ENCODE measurements at regions not wholly inside any gene's neighbourhood (a gene's known extent, or its start where the extent isn't known, plus 50 kb on each side); places are given as distances from the start of the nearest gene placed in this dataset.
A peak's percentile ranks its signal among the peaks of the same experiment; 100 is the strongest.

DNA sequence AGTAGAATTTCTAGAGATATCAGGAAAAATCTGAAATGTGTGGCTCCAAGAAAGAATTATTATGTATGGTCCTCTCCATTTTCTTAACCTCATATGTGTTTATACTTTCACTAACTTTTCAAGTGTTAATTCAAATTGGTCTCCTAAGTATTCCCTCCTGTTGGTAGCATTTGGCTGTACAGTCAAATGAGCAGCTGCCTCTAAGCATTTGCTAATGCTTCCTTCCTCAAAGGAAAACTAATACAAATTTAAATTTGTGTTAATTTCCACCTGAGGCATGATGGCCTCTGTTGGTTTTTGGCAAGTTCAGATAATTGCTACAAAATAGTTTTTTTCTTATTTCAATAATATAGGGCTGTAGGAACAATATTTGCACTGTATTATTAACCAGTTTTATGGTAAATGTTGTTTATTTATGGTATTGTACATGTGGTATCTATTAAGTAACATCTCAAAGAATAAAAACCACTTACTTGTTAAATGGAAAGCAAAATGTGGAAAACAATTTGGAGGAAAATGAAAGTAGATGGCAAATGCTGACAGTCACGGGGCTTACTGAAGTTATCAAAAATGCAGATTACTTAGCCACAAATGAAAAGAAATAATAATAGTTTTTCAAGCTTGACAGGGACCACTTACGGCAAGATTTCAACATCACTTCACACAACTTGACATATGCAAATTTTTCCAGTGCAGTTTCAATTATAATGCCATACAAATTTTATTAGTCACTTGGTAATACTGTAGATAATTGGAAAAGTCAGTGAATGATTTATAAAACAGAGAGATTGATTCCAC is 299.3 kb upstream of the MEOX2 start:
- no peak overlapping the region for H3K4me3 ChIP-seq (ENCODE audit: low read depth, low read length)
- no peak for DNase-seq (ENCODE audit: low read depth)

DNA sequence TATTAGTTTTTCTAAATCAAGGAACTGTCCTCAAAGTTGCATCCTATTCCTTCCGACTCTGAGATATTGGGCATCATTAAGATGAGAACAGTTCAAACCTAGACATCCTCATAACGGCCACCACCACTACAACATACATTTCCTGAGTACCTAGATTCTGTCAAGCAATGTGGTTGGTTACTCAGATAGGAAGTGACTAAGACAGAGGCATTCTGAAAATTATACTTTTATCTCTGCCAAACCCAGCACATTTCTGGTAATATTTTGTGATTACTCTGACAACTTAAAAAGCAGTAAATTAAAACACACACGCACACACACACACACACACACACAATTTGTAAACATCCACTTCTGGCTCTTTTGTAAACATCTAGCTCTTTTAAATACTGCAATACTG is 291.2 kb upstream of the MEOX2 start:
- no peak overlapping the region for H3K4me3 ChIP-seq (ENCODE audit: low read depth, low read length)
- peak; percentile 7 for DNase-seq (ENCODE audit: low read depth)

DNA sequence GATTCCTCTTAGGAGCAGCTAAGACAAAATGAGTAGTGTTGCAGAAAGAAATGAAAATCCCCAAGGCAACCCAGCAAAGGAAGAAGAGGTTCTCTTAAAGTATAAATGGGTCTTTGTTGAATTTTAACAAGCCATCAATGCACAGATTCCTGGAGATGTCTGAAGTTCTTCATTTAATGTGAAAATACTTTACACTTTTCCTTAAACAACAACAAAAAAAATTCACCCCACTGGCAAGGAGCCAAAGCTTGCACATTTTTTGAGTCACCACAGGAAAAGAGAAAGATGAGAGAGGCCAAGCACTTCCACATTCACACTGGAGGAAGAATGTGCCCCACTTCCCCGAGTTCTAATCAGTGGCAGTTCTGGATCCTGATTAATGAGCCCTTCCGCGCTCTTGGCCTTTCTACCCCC is 286.4 kb upstream of the MEOX2 start:
- peak; percentile 14 for DNase-seq (ENCODE audit: low read depth)
- H3K4me3 ChIP-seq (ENCODE audit: low read depth, low read length): no peak overlapping the region

DNA sequence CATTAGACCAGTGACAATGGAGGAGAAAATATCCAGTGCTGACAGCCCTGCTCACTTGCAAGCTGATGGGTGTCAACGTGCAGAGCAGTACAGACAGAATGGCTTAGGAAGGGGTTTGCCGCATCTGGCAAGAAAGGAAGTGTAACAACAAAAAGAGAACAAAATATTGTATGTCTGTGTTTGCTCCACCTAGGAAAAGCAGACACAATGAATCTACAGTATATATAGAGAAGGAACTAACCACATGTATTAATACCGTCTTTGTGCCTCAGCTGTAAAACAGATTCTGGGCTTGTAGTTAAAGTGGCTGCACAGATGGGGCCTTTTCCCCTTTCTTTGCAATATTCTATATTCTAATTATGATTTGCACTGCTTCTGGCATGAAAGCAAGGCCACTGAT is 281.1 kb upstream of the MEOX2 start:
- H3K4me3 ChIP-seq (ENCODE audit: low read depth, low read length): no peak overlapping the region
- DNase-seq (ENCODE audit: low read depth): no peak

DNA sequence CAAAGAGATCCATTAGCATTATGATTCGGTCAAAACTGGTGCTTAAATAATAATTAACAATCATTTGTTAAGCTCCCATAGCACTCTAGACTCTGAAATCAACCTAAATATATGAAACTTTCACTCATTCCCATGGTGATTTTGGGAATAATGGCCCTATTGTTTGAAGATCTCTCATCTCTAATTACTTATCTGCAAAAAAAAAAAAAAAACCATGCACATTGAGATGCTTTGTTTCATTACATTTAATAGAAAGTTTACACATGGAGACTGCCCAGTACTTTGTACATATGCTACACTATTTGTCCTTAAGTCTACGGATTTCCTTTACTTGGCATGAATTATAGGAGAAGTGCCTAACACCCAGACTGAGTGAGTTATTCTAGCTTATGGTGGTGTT is 280.6 kb upstream of the MEOX2 start:
- no peak overlapping the region for H3K4me3 ChIP-seq (ENCODE audit: low read depth, low read length)
- no peak for DNase-seq (ENCODE audit: low read depth)

DNA sequence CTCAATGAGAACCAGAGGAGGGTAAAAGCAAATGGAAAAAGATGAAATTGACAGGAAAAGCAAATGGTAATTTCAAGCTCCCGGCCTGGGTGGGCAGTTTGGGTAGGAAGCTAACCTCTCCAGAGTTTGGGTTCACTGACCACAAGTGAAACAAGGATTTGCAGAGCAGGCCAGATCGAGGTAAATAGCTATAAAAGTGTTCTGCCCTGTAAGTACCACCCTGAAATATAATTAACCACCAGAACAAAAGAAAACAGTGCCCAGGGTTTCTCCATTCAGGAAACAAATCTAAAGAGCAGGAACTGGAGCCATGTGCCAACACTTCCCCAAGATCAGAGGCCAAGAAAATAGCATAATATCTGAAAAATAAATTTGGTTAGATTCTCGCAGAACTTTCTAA is 276.7 kb upstream of the MEOX2 start:
- no peak overlapping the region for H3K4me3 ChIP-seq (ENCODE audit: low read depth, low read length)
- no peak for DNase-seq (ENCODE audit: low read depth)

DNA sequence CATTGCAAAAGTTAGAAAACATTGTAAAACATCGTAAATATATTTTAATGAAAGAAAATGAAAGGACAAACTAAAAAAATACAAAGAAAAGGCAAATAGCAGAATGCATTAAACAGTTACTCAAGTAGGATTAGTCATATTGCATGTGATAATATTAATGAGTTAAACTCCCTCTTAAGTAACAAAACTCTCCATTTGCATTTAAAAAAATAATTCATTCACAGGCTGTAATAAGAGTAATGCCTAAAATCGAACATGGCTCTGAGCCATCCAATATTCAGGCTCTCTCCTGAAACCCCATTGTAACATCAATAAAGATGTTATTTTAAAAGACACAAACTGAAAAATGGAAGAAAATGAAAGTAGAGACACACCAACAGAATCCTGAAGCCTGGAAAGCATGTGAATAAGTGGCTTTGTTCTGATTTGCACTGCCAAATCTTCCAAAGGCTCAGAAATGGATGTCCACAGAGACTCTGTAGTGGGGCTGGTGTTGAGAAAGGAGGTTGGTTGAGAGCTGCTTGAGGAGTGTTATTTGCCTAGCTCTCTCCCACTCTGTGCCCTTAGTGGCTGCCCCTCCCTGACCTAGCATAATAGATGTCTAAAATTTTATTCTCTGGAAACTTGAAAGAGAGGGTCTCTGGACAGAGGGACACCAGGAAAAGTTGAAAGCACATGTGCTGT is 268.3 kb upstream of the MEOX2 start:
- no peak for DNase-seq (ENCODE audit: low read depth)
- no peak overlapping the region for H3K4me3 ChIP-seq (ENCODE audit: low read depth, low read length)

DNA sequence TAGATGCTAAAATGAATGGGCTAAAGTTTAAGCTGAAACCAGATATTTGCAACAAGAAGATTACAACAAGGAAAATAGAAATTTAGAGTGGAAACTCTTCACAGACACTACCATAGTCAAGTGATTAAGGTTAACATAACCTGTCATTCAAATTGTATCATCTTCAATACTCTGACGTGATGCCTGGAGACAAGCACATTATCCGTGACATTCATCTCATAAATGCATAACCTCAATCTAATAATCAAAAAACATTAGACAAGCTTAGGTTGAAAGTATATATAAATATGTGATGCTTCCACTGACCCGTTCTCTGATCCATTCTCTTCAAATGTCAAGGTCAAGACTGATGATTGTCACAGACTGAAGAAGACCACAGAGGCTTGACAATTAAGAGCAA is 263.8 kb upstream of the MEOX2 start:
- H3K4me3 ChIP-seq (ENCODE audit: low read depth, low read length): no peak overlapping the region

DNA sequence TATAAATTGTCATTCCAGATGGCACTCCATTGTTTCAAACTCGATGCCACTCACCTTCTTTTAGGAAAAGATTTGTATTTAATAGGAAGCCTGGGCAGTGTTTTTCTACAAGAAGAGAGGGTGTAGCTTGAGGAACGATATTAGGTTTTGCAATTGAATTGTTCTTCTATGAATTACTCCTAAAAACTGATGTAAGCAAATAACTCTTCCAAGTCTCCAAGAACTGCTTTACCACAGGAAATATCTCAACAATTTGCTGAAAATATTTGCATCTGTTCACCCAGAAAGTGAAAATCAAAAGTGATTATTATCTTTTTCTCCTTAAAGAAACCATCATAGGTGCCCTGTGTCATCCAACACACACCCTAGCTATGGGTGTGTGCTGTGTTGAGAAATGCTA is 261.3 kb upstream of the MEOX2 start:
- DNase-seq (ENCODE audit: low read depth): no peak
- no peak overlapping the region for H3K4me3 ChIP-seq (ENCODE audit: low read depth, low read length)

More for the DNA sequence above, 263.8 kb upstream of the MEOX2 start:
- DNase-seq (ENCODE audit: low read depth): no peak

DNA sequence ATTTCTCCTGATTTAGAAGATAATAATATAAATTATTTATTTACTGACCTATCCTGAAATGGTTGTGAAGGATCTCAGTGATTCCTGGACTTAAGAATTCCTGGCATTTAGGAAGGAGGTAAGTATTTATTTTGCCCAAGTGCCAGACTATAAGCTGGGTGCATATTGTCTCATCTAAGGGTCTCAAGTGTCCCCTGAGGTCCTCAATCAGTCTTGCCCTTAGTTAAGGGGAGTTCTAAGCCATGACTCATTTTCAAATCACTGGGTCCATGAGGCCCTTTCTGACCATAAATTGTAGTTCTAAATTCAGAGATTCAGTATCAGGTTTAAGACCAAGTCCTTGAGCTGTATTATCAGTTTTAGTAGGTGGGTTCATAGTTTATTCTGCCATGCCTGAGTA is 251.6 kb upstream of the MEOX2 start:
- no peak for DNase-seq (ENCODE audit: low read depth)
- H3K4me3 ChIP-seq (ENCODE audit: low read depth, low read length): no peak overlapping the region

DNA sequence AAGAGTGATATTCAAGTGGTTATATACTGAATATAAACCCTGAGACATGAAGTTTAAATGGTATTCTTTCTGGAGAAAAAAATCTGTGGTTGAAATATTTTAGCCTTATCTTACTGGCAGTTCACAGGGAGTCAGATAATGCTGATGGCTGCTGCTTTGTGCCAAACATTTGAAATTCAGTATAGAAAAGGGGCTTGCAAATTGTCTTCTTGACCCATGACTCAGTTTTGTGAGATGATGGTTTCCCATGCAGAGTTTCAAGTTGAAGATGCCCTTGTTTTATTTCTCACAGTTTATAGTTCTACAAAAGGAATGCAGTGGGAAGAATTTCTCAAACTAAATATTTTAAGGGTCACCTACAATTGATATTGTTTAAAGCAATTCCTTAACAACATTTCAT is 251.1 kb upstream of the MEOX2 start:
- no peak for DNase-seq (ENCODE audit: low read depth)
- no peak overlapping the region for H3K4me3 ChIP-seq (ENCODE audit: low read depth, low read length)

DNA sequence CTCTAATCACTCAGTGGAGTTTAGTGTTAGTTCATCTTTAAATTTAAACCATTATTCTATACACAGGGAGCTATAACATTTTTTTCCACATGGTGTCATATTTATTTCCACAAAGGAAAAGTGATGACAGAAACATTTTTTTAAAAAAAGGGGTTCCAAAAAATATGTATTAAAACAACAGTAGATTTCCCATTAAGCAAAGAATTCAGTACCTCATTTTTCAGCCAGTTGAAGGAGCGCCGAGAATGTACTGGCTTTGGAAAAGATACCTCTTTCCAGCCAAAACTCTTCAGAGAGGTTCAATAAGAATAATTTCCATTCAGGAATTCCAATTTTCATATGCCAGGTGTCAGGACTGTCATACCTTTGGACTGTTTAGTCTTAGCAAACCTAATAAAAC is 250.5 kb upstream of the MEOX2 start:
- H3K4me3 ChIP-seq (ENCODE audit: low read depth, low read length): no peak overlapping the region
- no peak for DNase-seq (ENCODE audit: low read depth)

DNA sequence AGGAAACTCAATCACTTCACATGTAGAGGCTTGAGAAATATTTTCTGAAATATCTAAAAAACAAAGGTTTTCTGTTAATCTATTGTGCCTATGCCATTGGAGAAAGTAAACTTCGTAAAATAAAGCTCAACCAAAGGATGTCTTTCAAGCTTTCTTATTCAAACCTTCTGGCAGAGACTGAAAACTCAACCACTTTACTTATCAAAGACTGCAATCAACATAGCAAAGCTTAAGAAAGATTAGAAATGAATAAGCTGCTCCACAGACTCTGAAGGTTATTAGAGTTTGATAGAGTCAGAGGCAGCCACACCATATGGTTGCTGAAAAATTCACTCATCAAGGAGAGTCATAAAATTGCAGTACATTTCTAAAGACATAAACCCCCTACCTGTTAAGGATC is 245.8 kb upstream of the MEOX2 start:
- DNase-seq (ENCODE audit: low read depth): no peak
- H3K4me3 ChIP-seq (ENCODE audit: low read depth, low read length): no peak overlapping the region

DNA sequence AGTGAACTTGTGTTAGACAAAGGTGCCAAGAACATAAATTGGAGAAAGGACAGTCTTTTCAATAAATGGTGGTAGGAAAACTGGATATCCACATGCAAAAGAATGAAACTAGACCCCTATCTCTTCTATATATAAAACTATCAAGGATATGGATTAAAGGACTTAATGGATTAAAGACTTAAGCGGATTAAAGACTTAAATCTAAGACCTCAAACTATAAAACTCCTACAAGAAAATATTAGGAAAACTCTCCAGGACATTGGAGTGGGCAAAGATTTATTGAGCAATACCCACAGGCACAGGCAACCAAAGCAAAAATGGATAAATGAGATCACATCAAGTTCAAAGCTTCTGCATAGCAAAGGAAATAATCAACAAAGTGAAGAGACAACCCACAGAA is 242.9 kb upstream of the MEOX2 start:
- H3K4me3 ChIP-seq (ENCODE audit: low read depth, low read length): no peak overlapping the region
- DNase-seq (ENCODE audit: low read depth): no peak

DNA sequence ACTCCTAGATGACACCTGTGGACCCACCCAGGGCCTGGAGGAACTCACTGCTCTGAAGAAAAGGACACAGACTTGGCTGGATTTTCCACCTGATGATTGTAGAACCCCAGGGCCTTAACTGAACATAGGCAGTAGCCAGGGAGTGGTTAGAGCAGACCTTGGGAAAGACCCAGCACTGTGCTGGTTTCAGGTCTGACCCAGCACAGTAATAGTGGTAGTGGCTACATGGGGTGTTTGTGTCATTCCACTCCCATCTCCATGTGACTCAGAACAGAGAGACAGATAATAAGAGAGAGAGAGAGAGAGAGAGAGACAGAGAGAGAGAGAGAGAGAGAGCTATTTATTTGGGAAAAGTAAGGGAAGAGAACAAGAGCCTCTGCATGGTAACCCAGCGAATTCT is 239.1 kb upstream of the MEOX2 start:
- no peak overlapping the region for H3K4me3 ChIP-seq (ENCODE audit: low read depth, low read length)
- DNase-seq (ENCODE audit: low read depth): no peak

DNA sequence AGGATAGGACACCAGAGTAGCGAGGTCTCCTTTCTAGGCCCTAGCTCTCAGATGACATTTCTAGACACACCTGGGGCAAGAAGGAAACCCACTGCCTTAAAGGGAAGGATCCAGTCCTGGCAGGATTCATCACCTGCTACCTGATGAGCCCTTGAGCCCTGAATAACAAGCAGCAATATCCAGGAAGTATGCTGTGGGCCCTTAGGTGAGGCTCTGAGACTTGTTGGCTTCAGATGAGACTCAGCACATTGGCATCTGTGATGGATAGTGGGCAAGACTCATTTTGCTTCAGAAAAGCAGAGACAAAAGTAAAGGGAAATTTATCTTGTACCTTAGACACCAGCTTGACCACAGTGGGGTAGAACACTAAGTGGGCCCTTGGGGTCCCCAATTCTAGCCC is 238.4 kb upstream of the MEOX2 start:
- DNase-seq (ENCODE audit: low read depth): no peak
- no peak overlapping the region for H3K4me3 ChIP-seq (ENCODE audit: low read depth, low read length)

DNA sequence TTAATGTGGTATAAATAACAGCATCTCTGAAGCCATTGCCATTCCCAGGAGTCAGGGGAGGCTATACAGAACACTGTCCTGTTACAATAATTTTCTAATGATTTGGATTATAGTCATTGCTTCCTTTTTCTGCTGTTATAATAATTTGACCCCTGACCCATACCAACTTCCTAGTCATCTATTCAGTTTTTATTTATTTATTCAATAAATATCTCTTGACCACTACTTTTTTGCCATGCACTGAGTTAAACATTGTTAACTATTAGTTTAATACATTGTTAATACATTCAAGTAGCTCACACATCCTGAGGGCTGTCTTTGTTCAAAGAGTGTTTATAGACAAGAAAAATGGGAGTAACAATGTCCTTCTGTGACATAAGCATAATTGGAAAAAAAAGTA is 235.5 kb upstream of the MEOX2 start:
- no peak overlapping the region for H3K4me3 ChIP-seq (ENCODE audit: low read depth, low read length)
- no peak for DNase-seq (ENCODE audit: low read depth)

DNA sequence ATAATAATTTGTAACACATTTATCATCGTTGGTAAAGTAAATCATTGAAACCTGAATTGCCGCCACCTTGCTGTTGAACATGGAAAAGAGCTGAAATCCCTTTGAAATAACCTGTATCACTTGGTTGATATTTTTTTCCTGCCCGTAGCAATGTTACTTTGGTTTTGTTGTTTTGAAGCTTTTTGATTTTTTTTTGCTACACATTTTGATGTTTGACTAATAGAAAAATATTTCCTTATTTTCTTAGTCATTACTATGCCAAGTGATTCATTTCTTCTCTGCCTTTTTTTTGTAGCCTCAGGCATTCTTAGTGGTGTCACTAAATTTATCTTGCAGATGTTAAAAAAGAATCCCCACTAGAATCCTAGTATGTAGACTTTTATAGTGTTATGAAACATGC is 235.1 kb upstream of the MEOX2 start:
- no peak for DNase-seq (ENCODE audit: low read depth)

DNA sequence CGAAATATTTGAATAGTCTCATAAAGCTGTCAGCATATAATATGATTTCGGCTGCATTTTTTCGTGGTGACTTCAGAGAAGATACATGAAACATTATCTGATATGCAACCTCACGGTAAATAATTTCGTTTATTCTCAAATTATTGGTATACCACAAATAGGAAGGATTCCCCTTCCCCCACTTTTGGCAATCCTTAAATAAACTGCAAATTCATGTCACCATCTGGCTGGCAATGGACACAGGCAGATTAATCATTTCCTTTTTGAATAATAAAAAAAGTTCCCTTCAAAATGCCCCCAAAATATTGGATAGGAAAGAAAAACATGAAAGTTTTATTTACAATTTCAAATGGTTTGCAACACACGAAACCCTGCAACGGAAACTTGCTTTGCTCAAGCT is 234.5 kb upstream of the MEOX2 start:
- no peak overlapping the region for H3K4me3 ChIP-seq (ENCODE audit: low read depth, low read length)

More for the DNA sequence above, 235.1 kb upstream of the MEOX2 start:
- H3K4me3 ChIP-seq (ENCODE audit: low read depth, low read length): no peak overlapping the region

DNA sequence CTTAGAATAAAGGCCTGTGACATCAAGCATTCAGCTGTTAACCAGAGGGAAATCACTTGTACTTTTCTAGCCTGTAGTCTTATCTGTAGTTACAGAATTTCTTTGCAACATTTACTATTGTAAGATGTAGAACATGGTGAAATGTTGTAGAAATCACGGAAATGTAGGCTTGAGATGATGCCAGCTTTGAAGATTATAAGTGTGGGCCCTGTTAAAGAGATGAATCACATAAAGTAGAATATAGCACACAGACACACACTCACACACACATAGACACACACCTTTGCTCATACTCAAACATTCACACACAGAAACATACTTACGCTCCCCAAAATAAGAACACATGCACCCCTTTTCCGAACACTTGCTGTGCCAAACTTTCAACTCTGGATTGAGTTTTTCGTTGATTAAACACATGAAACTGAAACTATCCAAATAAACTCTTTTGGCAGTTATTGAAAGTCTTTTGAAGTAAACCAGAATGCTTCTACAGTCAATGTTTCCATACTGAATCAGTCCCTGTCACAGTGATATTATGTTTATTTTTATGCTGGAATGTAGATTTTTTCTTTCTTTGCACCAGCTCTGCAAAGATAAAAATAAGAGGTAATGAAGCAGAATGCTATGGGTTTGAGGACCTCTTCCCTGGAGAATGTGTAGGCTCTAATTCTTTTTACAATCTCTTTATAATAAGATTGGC is 230.3 kb upstream of the MEOX2 start:
- DNase-seq (ENCODE audit: low read depth): no peak
- no peak overlapping the region for H3K4me3 ChIP-seq (ENCODE audit: low read depth, low read length)

More for the DNA sequence above, 234.5 kb upstream of the MEOX2 start:
- DNase-seq (ENCODE audit: low read depth): no peak

Measured in skeletal muscle cell (primary cell).